Medulla oblongata (tissue), 1 donor: ENCODE measurements at regions not wholly inside any gene's neighbourhood (a gene's known extent, or its start where the extent isn't known, plus 50 kb on each side); places are given as distances from the start of the nearest gene placed in this dataset.
A peak's percentile ranks its signal among the peaks of the same experiment; 100 is the strongest.
"Not testable (repeated sequence)": the region's sequence is repeated elsewhere in the genome, so short reads cannot be mapped to it uniquely, and the experiment has no call there.

Source experiments
- DNase-seq: peaks from one replicate; pipeline ENCODE4 v3.0.0-alpha.2; 2015; ENCODE audit errors: extremely low spot score

DNA sequence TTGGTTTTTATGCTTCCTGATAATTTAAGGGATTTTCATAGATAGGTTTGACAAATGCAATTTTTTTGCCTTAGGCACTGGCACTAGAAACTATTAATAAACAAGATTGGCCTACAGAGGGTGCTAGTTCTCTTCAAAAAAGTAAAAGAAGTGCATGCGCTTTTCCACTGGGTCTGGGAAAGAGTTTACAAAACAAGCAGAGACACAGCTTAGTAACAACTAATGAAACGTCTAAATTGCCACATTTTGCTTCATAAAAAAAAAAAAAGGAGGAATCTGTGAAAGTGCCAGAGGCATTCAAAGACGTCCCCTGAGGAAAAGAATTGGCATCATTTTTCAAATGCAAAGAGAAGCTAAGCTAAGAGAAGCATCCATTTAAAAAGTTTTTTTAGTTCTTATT lies 58.3 kb upstream of the EEA1 start:
- peak; percentile 92 for DNase-seq

DNA sequence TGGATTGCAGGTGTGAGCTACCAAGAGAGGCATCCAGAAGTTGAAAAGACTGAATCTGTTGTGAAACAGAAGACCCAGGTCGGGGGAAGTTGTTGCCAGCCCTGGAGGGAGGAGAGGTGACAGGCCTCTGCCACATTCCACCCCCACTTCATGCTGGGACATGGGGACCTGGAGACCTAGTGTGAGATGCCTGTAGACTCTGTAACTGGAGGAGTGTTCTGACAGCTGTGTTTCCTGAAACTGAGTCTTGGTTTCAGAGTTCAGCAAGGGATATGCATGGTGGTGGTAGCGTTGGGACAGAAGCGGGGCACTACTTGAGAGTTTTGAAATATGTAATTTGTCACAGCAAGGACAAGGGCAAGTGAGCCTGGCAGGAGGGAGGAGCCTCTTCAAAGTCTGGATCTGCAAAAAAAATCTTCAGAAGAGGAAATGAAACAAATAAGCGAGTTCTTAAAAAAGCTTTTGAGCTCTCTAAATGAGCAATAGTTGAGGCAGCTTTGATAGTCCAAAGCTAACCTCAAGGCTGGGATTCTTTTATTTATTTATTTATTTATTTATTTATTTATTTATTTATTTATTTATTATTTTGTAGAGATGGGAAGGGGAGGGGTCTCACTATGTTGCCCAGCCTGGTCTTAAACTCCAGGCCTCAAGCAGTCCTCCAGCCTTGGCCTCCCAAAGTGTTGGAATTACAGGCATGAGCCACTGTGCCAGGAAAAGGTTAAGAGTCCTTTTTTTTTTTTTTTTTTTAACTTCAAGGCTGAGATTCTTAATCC lies 58.9 kb upstream of the EEA1 start:
- peak; percentile 35 for DNase-seq

DNA sequence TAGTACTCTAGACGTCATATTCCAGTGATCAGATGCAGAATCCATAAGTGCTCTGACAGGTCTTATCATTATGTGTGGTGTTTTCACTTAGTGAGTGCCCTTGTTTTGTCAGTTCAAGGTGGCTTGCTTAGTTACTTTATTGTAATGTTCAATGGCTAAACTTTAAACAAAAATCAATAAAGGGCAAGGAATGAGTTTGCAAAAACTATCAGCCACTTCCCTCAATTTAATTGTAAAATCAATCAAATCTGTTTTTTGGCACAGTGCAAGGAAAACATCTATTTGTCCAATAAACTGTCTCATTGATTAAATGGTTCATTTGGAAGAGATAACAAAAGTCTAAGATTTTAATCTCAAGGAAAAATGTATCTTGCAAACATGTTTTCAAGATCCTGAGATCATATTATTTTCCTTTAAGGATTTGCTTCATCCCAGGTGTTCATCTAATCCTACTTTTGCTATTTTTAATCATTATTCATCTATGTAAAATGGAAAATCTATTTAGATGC lies 59.6 kb upstream of the EEA1 start:
- DNase-seq = no peak

DNA sequence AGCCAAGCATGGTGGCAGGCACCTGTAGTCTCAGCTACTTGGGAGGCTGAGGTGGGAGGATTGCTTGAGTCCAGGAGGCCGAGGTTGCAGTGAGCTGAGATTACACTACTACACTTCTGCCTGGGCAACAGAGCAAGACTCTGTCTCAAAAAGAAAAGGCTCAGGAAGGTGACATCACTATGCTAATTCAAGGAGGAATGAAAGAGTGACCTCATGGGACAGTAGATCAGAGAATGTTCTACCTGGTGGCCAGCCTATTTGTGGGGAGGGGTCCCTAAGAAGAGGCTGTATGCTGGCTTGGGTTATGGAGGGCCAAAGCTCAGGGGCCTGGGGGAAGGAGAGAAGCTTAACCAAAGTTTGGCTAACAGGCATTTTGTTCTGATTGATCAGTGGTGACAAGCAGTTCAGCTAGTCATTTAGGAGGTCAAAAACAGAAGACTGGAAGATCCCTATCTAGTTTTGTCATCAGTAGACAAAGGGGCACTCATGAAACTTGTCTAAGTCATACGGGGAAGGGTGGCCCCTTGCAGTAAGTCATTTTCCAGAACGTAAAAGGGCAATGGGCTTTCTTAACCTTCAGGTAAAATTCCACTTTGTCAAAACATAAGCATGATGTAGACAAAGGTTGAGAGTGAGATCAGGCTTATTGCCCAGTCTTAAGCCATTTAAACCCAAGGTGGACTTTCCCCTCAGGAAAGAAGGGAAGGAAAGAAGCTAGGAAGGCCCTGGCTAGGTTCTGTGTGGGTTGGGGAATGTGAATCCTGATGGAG lies 60.8 kb upstream of the EEA1 start:
- DNase-seq = no peak

DNA sequence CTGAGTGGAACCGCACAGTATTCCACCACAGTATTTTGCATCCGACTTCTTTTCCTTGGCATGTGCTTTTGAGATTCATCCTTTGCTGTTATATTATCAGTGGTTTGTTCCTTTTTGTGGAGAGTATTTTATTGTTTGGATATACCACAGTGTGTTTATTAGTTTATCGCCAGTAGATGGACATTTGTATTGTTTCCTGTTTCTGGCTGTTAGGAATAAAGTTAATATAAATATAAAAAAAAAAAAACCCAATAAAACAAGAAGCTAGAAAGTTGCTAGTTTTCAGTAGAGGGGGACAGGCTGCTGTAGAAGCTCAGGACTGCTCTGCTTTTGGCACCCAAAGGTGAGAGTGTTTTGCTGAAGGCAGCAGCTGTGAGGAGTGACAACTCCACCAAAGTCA lies 62.0 kb upstream of the EEA1 start:
- DNase-seq = no peak

DNA sequence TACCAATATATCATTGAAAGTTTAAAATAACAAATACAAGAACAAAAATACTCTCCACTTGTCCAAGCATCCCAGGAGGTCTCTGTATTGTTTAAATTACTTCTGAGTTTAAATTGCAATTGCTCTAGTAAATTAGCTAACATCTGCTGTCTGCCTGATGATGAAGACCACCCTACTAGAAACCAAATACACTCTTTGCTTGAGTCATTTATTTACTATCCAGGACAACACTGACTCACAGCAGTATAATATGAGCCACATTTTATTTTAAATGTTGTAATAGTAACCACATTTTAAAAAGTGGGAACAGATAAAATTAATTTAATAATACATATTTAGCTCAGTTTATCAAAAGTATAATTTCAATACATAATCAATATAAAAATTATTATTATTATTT lies 62.9 kb upstream of the EEA1 start:
- no peak for DNase-seq

DNA sequence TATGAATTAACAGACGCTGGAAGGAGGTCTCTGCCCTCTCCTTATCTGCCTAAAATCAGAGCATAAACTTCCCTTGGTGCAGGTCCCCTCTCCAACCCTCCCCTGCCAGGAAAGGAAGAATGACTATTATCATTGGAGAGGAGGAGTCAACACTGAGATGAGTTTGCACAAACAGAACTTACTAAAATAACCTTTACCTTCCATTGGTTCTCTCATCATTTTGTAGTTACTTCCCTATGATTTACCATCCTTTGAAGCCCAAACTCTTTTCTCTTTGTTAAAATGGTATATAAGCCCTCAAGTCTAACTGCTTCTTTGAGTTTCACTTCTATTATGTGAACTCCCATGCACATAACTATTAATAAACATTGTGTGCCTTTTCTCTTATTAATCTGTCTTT lies 64.2 kb upstream of the EEA1 start:
- DNase-seq = no peak

DNA sequence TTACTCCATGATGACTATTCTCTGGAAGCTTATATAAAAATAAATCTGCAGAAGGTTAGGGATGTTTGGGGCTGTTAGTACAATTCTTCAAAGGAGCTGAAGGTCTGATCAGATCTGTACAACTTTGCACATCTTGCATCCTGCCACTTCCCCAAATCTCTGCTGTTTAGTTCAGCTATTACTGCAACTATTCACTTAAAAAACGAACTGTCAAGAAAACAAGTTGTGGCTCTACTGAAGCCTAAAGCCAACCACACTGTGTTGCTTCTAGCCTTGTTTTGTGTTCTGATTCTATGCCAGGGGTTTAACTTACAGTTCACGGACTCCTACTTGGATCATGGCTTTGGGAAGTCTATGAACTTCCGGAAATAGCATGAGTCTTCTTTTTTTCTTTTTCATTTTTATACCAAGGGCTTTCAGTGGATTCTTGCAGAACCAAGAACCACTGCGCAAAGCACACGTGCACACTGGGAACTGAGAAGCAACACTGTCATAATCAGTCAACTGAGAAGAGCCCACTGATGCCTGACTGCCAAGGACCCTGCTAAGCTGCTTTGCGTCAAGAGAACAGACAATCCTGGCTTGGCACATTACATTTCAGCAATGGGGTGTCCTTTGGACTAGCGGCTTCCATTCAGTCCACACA lies 66.3 kb upstream of the EEA1 start:
- DNase-seq = no peak

DNA sequence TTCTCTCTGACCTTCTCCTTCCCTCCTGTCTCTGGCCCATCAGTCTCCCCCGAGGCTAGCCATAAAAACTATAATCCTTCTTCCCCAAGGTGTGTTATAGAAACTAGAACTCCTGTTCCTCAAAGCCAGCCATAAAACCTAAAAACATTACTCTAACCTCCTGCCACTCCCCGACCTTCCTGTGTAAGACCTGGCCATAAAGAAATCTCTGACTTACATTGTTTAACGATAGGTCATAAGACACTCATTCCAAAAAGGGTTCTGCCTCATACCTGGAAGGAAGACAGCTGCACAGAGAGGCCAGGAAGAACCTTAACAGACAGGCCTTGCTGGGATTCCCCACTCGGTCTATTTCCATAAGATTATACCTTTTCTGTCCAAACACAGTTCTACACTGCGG lies 70.9 kb upstream of the EEA1 start:
- no peak for DNase-seq

DNA sequence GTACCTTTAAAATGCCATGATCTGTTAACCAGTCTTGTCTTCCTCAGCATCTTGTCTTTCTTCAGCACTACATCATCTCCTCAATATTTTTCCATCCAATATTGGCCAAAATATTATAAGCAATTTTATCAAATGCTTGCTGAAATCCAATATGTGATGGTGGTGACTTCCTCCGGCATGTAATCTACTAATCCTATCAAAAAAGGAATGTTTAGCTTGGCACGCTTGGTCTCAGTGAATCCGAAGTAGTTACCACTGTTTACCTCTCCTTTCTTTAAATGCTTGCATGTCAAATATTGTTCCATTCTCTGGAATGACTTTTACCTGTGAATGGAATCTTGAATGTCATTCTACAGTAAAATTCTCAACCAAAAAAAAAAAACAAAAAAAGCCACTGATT lies 72.3 kb upstream of the EEA1 start:
- no peak for DNase-seq

DNA sequence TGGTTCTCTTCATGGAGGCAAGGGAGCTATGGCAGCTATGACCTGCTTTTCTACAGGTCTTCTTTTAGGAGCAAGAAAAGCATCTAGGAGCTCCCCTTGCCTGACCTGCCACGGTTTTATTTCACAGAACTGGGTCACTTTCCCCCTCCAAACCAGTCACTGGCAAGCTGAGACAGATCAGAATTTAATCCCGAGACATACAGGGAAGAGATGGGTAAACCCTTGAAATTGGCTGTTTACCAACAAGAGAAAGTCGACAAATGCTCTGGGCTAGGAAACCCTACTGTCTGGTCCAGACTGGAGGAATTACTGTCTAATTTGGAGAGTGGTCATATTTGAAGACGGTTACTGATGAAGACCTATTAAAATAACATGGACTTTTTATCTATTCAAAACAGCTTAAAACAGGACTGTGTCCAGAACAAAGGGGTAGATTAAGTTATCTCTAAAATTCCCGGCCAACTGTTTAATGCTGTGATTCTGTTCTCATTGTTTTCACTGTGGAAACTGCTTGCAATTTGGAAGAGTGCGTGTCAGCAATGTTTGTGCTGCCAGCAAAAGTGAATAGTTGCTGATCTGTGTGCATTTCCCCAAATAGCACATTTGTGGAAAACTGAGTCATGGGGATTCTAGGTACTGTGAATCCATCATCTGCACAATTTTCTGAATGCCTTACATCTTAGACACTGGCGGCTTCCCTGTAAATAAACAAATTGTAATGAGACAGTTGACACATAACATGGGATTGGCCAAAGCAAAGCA lies 73.4 kb upstream of the EEA1 start:
- DNase-seq = no peak

DNA sequence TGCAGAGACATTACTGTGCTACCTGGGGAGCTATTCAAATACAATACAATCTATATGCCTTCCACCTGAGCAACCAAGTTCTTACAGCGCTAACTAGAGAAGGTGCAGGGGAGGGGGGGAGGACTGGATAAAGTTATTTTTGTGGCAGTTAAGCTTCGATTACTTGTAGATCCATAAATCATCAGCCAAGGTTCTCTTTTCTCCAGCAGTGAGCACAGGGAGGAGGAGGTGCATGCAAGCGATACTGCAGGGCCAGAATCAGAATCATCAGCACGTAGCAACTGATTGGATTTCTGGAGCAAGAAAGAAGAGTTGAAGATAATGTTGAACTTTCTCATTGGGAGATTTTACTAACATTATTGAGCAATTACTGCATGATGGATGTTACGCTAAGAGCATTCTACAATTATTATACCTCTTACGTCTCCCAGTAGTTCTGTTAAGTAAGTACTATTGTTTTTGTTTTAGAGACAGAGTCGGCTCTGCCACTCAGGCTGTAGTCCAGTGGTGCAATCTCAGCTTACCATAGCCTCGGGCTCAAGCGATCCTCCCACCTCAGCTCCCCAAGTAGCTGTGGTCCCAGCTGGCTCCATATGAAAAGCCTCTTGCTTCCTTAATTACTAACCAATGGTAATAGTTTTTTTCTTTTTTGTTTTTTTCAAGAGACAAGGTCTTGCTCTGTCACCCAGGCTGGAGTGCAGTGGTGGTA lies 74.6 kb upstream of the EEA1 start:
- no peak for DNase-seq

DNA sequence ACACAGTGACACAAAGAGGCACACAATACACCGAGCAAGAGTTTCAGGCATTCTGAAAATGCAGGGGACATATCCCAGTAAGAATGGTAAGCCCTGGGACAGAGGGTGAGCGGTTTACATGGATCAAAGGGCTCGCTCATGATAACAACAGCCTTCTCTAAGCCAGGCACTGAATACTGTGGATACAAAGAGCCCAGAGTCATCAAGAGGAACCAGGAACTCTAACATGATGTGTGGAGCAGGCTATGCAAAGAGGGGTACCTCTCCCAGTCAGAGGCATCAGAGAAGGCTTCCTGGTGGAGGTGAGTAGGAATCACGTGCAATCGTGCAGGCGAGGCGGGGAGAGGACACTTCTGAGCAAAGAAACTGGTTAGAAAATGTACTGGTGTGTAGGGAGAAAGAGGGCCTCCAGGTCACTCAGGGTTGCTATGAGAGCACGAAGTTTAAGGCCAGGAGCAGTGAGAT lies 76.9 kb upstream of the EEA1 start:
- DNase-seq = no peak

DNA sequence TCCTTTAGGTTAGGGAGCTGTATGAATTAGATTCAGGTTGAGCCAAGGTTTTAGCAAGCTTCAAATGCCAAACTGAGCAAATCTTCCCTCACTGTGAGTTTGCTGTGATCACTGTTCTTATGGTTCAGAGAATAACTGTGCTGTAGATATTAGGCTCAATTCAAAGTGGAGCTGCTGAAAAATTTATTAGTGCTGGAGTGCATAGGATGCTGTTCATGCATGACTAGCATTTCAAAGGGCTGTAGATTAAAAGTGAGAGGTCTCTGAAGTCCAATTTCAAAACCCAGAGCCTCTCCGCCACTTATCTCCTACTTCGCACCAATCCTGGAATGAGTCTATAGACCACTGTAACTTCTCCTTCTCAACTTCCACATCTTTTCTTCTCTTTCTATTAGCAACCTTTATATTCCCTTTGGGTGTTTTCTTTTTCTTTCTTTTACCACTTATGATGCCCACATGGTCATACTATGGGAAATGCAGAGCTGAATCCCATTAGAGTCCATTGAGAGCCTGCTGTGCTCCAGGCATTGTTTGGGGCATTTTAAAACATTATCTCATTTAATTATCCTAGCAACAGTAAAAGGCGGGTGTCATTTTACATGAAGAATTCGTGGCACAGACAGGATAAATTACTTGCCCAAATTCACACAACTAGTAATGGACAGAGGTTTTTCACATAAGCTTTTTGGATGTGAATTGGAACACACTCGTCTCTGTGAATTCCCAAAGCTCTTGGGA lies 77.5 kb upstream of the EEA1 start:
- no peak for DNase-seq

DNA sequence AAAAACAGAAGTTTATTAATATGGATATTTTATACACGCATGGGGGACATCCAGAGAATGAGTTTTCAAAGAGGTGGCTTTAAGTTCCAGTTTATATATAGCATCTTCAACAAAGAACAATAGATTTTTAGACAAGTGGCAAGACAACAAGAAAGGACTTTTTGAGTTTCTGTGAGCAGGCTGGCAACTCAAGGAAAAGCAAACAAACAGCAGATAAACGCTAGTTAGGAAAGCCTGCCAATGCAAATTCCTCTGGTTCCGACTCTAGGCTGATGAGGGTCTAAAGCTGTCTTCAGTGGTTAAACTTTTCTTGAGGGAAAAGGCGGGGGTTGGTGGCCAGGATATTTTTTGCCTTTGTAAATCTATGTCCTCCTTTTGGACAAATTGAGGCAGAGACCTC lies 78.4 kb upstream of the EEA1 start:
- no peak for DNase-seq

DNA sequence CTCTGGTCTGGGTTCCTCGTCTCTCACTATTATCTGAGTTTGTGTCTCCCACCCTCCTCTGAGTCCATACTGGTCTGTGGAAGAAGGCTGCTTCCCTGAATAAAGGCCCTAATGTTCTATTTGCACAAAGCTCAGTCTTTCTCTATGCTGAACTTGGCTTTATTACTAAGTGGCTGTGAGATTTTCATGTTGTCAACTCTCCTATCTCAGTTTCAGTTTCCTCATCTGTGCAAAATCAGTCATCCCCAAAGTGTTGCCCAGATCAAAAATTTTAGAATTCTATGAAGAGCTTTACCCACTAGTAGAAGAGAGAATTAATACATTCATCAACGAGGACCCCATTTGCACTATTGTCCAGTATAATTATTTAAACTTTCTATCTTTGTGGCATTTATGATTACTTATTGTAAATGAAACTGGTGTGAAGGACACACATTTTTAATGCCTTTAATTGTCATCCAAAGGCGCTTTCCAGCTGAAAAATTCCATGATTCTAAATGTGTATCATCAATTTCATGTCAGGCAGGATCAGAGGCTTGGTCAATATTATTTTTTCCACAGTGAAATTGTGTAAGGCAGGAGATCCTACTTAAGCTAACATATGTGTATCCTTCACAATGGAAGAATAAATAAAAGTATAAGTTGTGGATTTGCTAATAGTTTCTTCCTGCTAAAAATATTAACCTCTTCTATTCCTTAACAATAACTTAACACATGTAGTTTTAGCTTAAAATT lies 79.1 kb upstream of the EEA1 start:
- DNase-seq = no peak

DNA sequence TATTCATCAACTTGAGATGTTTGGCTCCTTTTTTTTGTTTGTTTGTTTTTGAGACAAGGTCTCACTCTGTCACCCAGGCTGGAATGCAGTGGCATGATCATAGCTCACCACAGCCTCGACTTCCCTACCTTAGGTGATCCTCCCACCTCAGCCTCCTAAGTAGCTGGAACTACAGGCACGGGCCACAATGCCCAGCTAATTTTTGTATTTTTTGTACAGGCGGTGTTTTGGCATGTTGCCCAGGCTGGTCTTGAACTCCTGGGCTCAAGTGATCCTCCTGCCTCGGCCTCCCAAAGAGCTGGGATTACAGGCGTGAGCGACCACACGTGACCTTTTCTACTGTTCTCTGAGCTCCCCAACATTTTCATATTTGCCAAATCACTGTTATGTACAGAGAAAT lies 79.8 kb upstream of the EEA1 start:
- not testable (repeated sequence) for DNase-seq

DNA sequence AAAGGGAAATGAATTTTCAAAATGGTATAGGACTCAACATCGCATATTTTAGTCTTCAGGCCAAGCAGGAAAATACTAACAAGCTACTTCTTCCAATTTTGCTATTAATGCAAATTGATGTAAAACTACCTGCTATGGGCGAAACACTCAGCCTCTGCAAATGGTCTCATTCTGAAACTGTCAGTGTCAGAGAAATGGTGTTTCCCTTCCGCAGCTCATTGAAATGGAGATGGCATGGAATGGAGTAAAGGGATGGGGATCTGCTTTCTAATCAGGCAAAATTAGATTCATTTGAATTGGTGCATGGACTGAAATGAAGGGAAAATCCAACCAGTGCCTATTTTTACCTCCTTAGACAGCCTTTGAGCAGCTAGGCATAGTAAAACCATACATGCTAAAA lies 80.4 kb upstream of the EEA1 start:
- DNase-seq = no peak

DNA sequence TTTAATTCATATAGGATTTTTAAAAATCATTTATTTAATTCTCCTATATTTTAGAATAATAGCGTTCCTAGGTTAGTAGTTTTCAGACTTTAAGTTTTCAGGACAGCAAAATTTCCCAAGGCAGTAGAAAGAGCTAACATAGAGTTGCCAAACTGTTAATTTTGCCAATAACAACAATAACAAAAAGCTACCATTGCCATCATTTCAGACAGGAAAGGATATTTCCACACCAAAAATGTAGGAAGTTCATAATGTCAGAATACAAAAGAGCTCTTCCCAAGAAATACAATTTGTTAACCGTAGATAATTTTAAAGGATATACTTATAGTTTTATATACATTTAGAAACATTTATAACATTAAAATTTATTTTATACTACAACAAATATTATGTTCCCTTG lies 81.4 kb upstream of the EEA1 start:
- no peak for DNase-seq

DNA sequence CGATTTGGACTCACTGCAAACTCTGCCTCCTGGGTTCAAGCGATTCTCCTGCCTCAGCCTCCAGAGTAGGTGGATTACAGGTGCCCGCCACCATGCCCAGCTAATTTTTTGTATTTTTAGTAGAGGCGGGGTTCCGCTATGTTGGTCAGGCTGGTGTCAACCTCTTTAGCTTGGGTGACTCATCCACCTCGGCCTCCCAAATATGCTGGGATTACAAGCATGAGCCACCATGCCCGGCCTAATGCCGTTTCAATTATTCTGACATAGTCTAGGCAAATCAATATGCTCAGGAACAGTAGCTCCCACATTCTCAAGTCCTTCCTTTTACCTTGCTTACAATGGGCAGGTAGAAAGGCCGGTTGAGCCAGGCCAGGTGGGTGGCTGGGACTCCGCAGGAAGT lies 82.0 kb upstream of the EEA1 start:
- DNase-seq = no peak
